Muscle layer of colon (tissue), 2 donors: ENCODE measurements at regions not wholly inside any gene's neighbourhood (a gene's known extent, or its start where the extent isn't known, plus 50 kb on each side); places are given as distances from the start of the nearest gene placed in this dataset.

Experiments
- H3K27ac ChIP-seq: one replicate; pipeline ENCODE4 v1.7.0; 2013; ENCODE audit warnings: low read depth, mild to moderate bottlenecking, low read length, moderate library complexity
- H3K27me3 ChIP-seq, 2 donors: one replicate each; pipeline ENCODE4 v1.7.0; 2013; ENCODE audit warnings: low read length in 2 of 2, mild to moderate bottlenecking in 2 of 2; ENCODE audit not compliant: insufficient read depth in 2 of 2, control insufficient read depth in 1 of 2
- H3K36me3 ChIP-seq: one replicate; pipeline ENCODE4 v1.7.0; 2013; ENCODE audit warnings: mild to moderate bottlenecking, low read length; ENCODE audit not compliant: insufficient read depth
- H3K4me1 ChIP-seq: one replicate; pipeline ENCODE4 v1.7.0; 2013; ENCODE audit warnings: mild to moderate bottlenecking, low read length; ENCODE audit not compliant: insufficient read depth
- H3K4me3 ChIP-seq, 2 donors: one replicate each; pipeline ENCODE4 v1.7.0; 2013; ENCODE audit warnings: low read length in 2 of 2, low read depth in 1 of 2, mild to moderate bottlenecking in 1 of 2, moderate library complexity in 1 of 2
- H3K9ac ChIP-seq: one replicate; pipeline ENCODE4 v1.7.0; 2013; ENCODE audit warnings: low read length
- H3K9me3 ChIP-seq: one replicate; pipeline ENCODE4 v1.7.0; 2013; ENCODE audit warnings: mild to moderate bottlenecking, low read length
- donor health status: abdominal sarcoma.
- donor health status: Adenocarcinoma of cecum.

GRCh38 chr1:185404291-185404690 lies 87.2 kb upstream of the IVNS1ABP start:
- Histone ChIP-seq H3K27ac (no peak overlapping the region), H3K9me3 (no peaks in the 10 kb centered on the region), H3K9ac (no peak overlapping the region), H3K4me1 (no peaks in the 10 kb centered on the region), H3K27me3 (no peaks in the 10 kb centered on the region), H3K4me3 (peak overlapping the region; percentile 36 to 37), H3K36me3 (no peaks in the 10 kb centered on the region)

- no peak overlapping the region for H3K9ac ChIP-seq
- no peaks in the 10 kb centered on the region for H3K36me3 ChIP-seq
- no peak overlapping the region for H3K27ac ChIP-seq
- no peak overlapping the region for H3K4me3 ChIP-seq
- H3K27me3 ChIP-seq, result no peaks in the 10 kb centered on the region
- H3K9me3 ChIP-seq, result no peaks in the 10 kb centered on the region
- H3K4me1 ChIP-seq, result no peaks in the 10 kb centered on the region
Observed at GRCh38 chr1:185402930-185403329, 85.9 kb upstream of the IVNS1ABP start.

- Histone ChIP-seq H3K4me1 (no peaks in the 10 kb centered on the region), H3K36me3 (no peaks in the 10 kb centered on the region), H3K9me3 (no peaks in the 10 kb centered on the region), H3K27me3 (no peaks in the 10 kb centered on the region), H3K9ac (no peak overlapping the region), H3K27ac (no peak overlapping the region), H3K4me3 (no peak overlapping the region)
Observed at GRCh38 chr1:185401019-185401418, 84.0 kb upstream of the IVNS1ABP start.

GRCh38 chr1:185400052-185400451 lies 83.0 kb upstream of the IVNS1ABP start:
- H3K9me3 ChIP-seq, result no peaks in the 10 kb centered on the region

GRCh38 chr1:185398599-185398998 lies 81.6 kb upstream of the IVNS1ABP start:
- no peak overlapping the region for H3K9ac ChIP-seq
- no peaks in the 10 kb centered on the region for H3K4me1 ChIP-seq
- H3K36me3 ChIP-seq, result no peaks in the 10 kb centered on the region
- no peak overlapping the region for H3K27ac ChIP-seq
- no peaks in the 10 kb centered on the region for H3K27me3 ChIP-seq
- no peaks in the 10 kb centered on the region for H3K9me3 ChIP-seq
- H3K4me3 ChIP-seq, result no peak overlapping the region

More at GRCh38 chr1:185400052-185400451, 83.0 kb upstream of the IVNS1ABP start:
- Histone ChIP-seq H3K36me3 (no peaks in the 10 kb centered on the region), H3K27ac (no peak overlapping the region), H3K27me3 (no peaks in the 10 kb centered on the region), H3K4me3 (no peak overlapping the region), H3K4me1 (no peaks in the 10 kb centered on the region), H3K9ac (no peak overlapping the region)

- Histone ChIP-seq H3K27me3 (no peaks in the 10 kb centered on the region), H3K27ac (no peak overlapping the region), H3K4me3 (no peak overlapping the region), H3K4me1 (no peaks in the 10 kb centered on the region), H3K9ac (no peak overlapping the region), H3K9me3 (no peaks in the 10 kb centered on the region), H3K36me3 (no peaks in the 10 kb centered on the region)
Observed at GRCh38 chr1:185398022-185398421, 81.0 kb upstream of the IVNS1ABP start.

GRCh38 chr1:185397183-185397582 lies 80.1 kb upstream of the IVNS1ABP start:
- Histone ChIP-seq H3K9ac (no peak overlapping the region), H3K36me3 (no peaks in the 10 kb centered on the region), H3K9me3 (no peaks in the 10 kb centered on the region), H3K4me3 (no peak overlapping the region), H3K27ac (no peak overlapping the region), H3K4me1 (no peaks in the 10 kb centered on the region), H3K27me3 (no peaks in the 10 kb centered on the region)

- H3K27ac ChIP-seq, result no peak overlapping the region
- no peak overlapping the region for H3K9ac ChIP-seq
- H3K36me3 ChIP-seq, result no peaks in the 10 kb centered on the region
- no peaks in the 10 kb centered on the region for H3K27me3 ChIP-seq
- H3K4me3 ChIP-seq, result no peak overlapping the region
- no peaks in the 10 kb centered on the region for H3K4me1 ChIP-seq
- H3K9me3 ChIP-seq, result no peaks in the 10 kb centered on the region
Observed at GRCh38 chr1:185396126-185396525, 79.1 kb upstream of the IVNS1ABP start.

- Histone ChIP-seq H3K9ac (no peak overlapping the region), H3K27me3 (no peaks in the 10 kb centered on the region), H3K9me3 (no peaks in the 10 kb centered on the region), H3K27ac (no peak overlapping the region), H3K36me3 (no peaks in the 10 kb centered on the region), H3K4me3 (no peak overlapping the region), H3K4me1 (no peaks in the 10 kb centered on the region)
Observed at GRCh38 chr1:185393815-185394214, 76.8 kb upstream of the IVNS1ABP start.

- H3K4me1 ChIP-seq, result no peaks in the 10 kb centered on the region
- H3K9me3 ChIP-seq, result no peaks in the 10 kb centered on the region
- no peak overlapping the region for H3K4me3 ChIP-seq
- H3K27ac ChIP-seq, result no peak overlapping the region
- no peaks in the 10 kb centered on the region for H3K27me3 ChIP-seq
- H3K9ac ChIP-seq, result no peak overlapping the region
- no peaks in the 10 kb centered on the region for H3K36me3 ChIP-seq
Observed at GRCh38 chr1:185393205-185393604, 76.2 kb upstream of the IVNS1ABP start.

- Histone ChIP-seq H3K27me3 (no peaks in the 10 kb centered on the region), H3K27ac (no peak overlapping the region), H3K4me3 (no peak overlapping the region), H3K4me1 (no peaks in the 10 kb centered on the region), H3K9me3 (no peaks in the 10 kb centered on the region), H3K36me3 (no peaks in the 10 kb centered on the region), H3K9ac (no peak overlapping the region)
Observed at GRCh38 chr1:185388815-185389214, 71.8 kb upstream of the IVNS1ABP start.

- Histone ChIP-seq H3K9me3 (no peaks in the 10 kb centered on the region), H3K27me3 (no peaks in the 10 kb centered on the region), H3K9ac (no peak overlapping the region), H3K4me1 (no peaks in the 10 kb centered on the region), H3K27ac (no peak overlapping the region), H3K4me3 (no peak overlapping the region), H3K36me3 (no peaks in the 10 kb centered on the region)
Observed at GRCh38 chr1:185388346-185388745, 71.3 kb upstream of the IVNS1ABP start.
